Spleen (tissue), 11 donors: ENCODE measurements at regions not wholly inside any gene's neighbourhood (a gene's known extent, or its start where the extent isn't known, plus 50 kb on each side); places are given as distances from the start of the nearest gene placed in this dataset.

Source experiments
- DNase-seq: peaks from one replicate; pipeline ENCODE4 v3.0.0-alpha.2; 2020
- H3K27ac ChIP-seq, 8 donors: fragments of 200-600 bp; sonication (generic) in 7 of 8; 1 replicate in 4 of 8; 2 replicates in 4 of 8; pipeline versions ENCODE4 v1.5.0 to v1.8.0; 2016 to 2021; ENCODE audit warnings: inconsistent platforms in 4 of 8, mild to moderate bottlenecking in 4 of 8, moderate library complexity in 1 of 8
- H3K27me3 ChIP-seq, 7 donors: fragments of 200-600 bp; sonication (generic) in 6 of 7; replicated peaks in 1 of 7; 1 replicate in 4 of 7; 2 replicates in 3 of 7; pipeline versions ENCODE4 v1.5.0 to v1.8.0; 2016 to 2021; ENCODE audit warnings: inconsistent platforms in 3 of 7, mild to moderate bottlenecking in 1 of 7
- H3K36me3 ChIP-seq, 6 donors: fragments of 200-600 bp; sonication (generic) in 5 of 6; 1 replicate in 4 of 6; 2 replicates in 2 of 6; pipeline versions ENCODE4 v1.5.0 to v1.8.0; 2016 to 2021; ENCODE audit warnings: inconsistent platforms in 2 of 6
- H3K4me1 ChIP-seq, 6 donors: fragments of 200-600 bp; sonication (generic) in 5 of 6; 1 replicate in 3 of 6; 2 replicates in 3 of 6; pipeline versions ENCODE4 v1.5.0 to v1.8.0; 2016 to 2021; ENCODE audit warnings: inconsistent platforms in 3 of 6
- H3K4me3 ChIP-seq, 8 donors: fragments of 200-600 bp; sonication (generic) in 7 of 8; 1 replicate in 4 of 8; 2 replicates in 4 of 8; pipeline versions ENCODE4 v1.5.0 to v1.8.0; 2016 to 2021; ENCODE audit warnings: inconsistent platforms in 4 of 8, mild to moderate bottlenecking in 4 of 8, moderate library complexity in 2 of 8
- H3K9me3 ChIP-seq, 8 donors: fragments of 200-600 bp; sonication (generic) in 7 of 8; 1 replicate in 4 of 8; 2 replicates in 4 of 8; pipeline versions ENCODE4 v1.5.0 to v1.8.0; 2016 to 2021; ENCODE audit warnings: inconsistent platforms in 4 of 8
- POLR2A ChIP-seq, 3 donors: fragments of 450-650 bp; IDR thresholded peaks; one replicate each; pipeline ENCODE4 v1.5.1; 2017; ENCODE audit warnings: antibody characterized with exemption in 3 of 3, mild to moderate bottlenecking in 1 of 3
- POLR2AphosphoS5 ChIP-seq, 3 donors: sonication (generic); formaldehyde crosslinking; IDR thresholded peaks; one replicate each; pipeline ENCODE4 v1.5.1; 2017; ENCODE audit warnings: antibody characterized with exemption in 3 of 3
- WGBS, 5 donors: extraction: QIAGEN DNeasy Blood & Tissue Kit in 3 of 5; methylation state at CpG; one replicate each; pipeline versions ENCODE4 v1.1.5 to v1.1.7; 2013 to 2018; 5-methylcytosine and 5-hydroxymethylcytosine counted together
- intact Hi-C: fragments of 100-400 bp; cut with DNase I; formaldehyde crosslinking; loops from one replicate; pipeline ENCODE4 v1.15.0; 2023; ENCODE audit warnings: low total_unique reads
- TF ChIP-seq, protein P1 (sequence below), 11 experiments: fragments of 200-600 bp in 7 of 11; fragments of 450-650 bp in 4 of 11; sonication (generic) in 4 of 11; IDR thresholded peaks in 8 of 11; conservative IDR thresholded peaks in 3 of 11; 1 replicate in 7 of 11; 2 replicates in 4 of 11; pipeline versions ENCODE4 v1.4.0 to v1.8.0; 2016 to 2021; ENCODE audit warnings: antibody characterized with exemption in 11 of 11, inconsistent platforms in 4 of 11, mild to moderate bottlenecking in 1 of 11
- donor health status: healthy with polysubstance abuse.
- donor health status: DM: no; HTN: no; CAD: no; lungs with moderate emphysema.
- donor health status: DM: no; HTN: no; CAD: no.
- donor health status: Bipolar disorder and iron deficiency.
- donor health status: healthy.
- donor health status: DM: no; HTN: no; CAD: no.
- donor health status: DM: yes; HTN: yes; CAD: no.

GRCh38 chr5:42970636-42971559 is 69.2 kb downstream of the ANXA2R start:
- Histone ChIP-seq H3K4me3 (no peak overlapping the region), H3K27ac (no peak overlapping the region), H3K4me1 (no peaks in the 10 kb centered on the region), H3K27me3 (no peaks in the 10 kb centered on the region), H3K9me3 (no peaks in the 10 kb centered on the region), H3K36me3 (peaks cover 0 to 37% (median 7%) of the 10 kb centered on the region in 6 donors)
- DNase-seq, result no peak
- intact Hi-C loops, result no loop called here
- TF ChIP-seq, protein P1, sequence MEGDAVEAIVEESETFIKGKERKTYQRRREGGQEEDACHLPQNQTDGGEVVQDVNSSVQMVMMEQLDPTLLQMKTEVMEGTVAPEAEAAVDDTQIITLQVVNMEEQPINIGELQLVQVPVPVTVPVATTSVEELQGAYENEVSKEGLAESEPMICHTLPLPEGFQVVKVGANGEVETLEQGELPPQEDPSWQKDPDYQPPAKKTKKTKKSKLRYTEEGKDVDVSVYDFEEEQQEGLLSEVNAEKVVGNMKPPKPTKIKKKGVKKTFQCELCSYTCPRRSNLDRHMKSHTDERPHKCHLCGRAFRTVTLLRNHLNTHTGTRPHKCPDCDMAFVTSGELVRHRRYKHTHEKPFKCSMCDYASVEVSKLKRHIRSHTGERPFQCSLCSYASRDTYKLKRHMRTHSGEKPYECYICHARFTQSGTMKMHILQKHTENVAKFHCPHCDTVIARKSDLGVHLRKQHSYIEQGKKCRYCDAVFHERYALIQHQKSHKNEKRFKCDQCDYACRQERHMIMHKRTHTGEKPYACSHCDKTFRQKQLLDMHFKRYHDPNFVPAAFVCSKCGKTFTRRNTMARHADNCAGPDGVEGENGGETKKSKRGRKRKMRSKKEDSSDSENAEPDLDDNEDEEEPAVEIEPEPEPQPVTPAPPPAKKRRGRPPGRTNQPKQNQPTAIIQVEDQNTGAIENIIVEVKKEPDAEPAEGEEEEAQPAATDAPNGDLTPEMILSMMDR (IDR thresholded peaks at IDR 0.05 in 8 of 11, conservative IDR thresholded peaks at IDR 0.05 in 3 of 11), result no peak
- TF ChIP-seq POLR2A (IDR thresholded peaks at IDR 0.05), result no peak
- TF ChIP-seq POLR2AphosphoS5 (IDR thresholded peaks at IDR 0.05), result no peak
- WGBS, 5 donors, result 81 to 91% (median 87%) methylated on average over 12 to 32 of the region's 32 CpGs

- H3K27me3 ChIP-seq, result no peaks in the 10 kb centered on the region
- DNase-seq, result no peak
- no peak overlapping the region for H3K4me3 ChIP-seq
- H3K27ac ChIP-seq, result no peak overlapping the region
- no peak for TF ChIP-seq POLR2AphosphoS5 (IDR thresholded peaks at IDR 0.05)
- H3K36me3 ChIP-seq, result no peaks in the 10 kb centered on the region
- H3K9me3 ChIP-seq, result no peaks in the 10 kb centered on the region
- intact Hi-C loops, result no loop called here
- WGBS, 5 donors, result 69 to 88% (median 81%) methylated on average over 3 of the region's 3 CpGs
- peaks cover 0 to 7% (median 0%) of the 10 kb centered on the region in 6 donors for H3K4me1 ChIP-seq
These were observed 74.2 kb downstream of the ANXA2R start for GRCh38 chr5:42965934-42966333.

DNA sequence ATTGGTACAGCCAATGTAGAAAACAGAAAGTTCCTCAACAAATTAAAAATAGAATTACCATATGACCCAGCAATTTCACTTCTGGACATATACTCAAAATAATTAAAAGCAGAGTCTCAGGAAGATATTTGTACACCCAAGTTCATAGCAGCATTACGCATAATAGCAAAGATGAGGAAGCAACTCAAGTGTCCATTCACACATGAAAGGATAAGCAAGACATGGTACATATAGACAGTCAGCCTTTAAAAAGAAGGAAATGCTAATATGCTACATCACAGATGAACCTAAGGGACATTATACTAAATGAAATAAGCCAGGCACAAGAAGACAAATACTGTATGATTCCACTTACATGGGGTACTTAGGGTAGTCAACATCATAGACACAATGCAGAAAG is 76.7 kb downstream of the ANXA2R start:
- no peak for DNase-seq
- H3K27ac ChIP-seq, result no peak overlapping the region
- intact Hi-C loops, result no loop called here
- H3K9me3 ChIP-seq, result no peaks in the 10 kb centered on the region
- WGBS, 5 donors, result 70 to 88% (median 77%) methylated on average over 1 of the region's 1 CpG
- H3K27me3 ChIP-seq, result no peaks in the 10 kb centered on the region
- no peak for TF ChIP-seq POLR2A (IDR thresholded peaks at IDR 0.05)
- no peak for TF ChIP-seq POLR2AphosphoS5 (IDR thresholded peaks at IDR 0.05)
- TF ChIP-seq, protein P1 (IDR thresholded peaks at IDR 0.05 in 8 of 11, conservative IDR thresholded peaks at IDR 0.05 in 3 of 11), result no peak
- no peak overlapping the region for H3K4me3 ChIP-seq
- H3K36me3 ChIP-seq, result no peaks in the 10 kb centered on the region
- H3K4me1 ChIP-seq, result peaks cover 0 to 7% (median 0%) of the 10 kb centered on the region in 6 donors

DNA sequence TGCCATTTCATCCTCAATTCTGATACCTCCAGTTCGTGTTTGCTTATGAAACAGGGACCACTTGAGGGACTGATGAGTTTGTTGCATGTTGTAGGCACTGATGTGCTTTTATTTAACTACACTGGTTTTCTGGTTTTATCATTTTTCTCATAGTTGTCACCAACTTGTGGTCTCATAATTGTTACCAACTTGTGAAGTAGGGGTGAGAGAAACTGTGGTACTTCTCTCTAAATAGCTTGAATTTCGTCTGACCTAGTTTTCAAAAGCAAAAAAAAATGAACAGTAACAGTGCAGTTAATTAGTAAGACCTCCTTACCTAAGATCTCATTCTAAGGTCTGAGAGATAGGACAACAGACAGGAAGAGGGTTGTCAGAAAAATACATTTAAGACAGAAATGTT is 78.0 kb downstream of the ANXA2R start:
- Histone ChIP-seq H3K4me3 (no peak overlapping the region), H3K36me3 (no peaks in the 10 kb centered on the region), H3K27ac (peak overlapping the region in 2 of 8 donors; percentile 59 to 66), H3K4me1 (peaks cover 0 to 7% (median 0%) of the 10 kb centered on the region in 6 donors), H3K27me3 (no peaks in the 10 kb centered on the region), H3K9me3 (no peaks in the 10 kb centered on the region)
- WGBS, 5 donors, result 74 to 82% (median 79%) methylated on average over 2 of the region's 2 CpGs
- DNase-seq, result no peak
- intact Hi-C loops, result no loop called here
- TF ChIP-seq POLR2A (IDR thresholded peaks at IDR 0.05) (no peak), POLR2AphosphoS5 (IDR thresholded peaks at IDR 0.05) (no peak)
- TF ChIP-seq, protein P1 (IDR thresholded peaks at IDR 0.05 in 8 of 11, conservative IDR thresholded peaks at IDR 0.05 in 3 of 11), result no peak
